ENCODE measurements at regions not wholly inside any gene's neighbourhood (a gene's known extent, or its start where the extent isn't known, plus 50 kb on each side); places are given as distances from the start of the nearest gene placed in this dataset.

DNA sequence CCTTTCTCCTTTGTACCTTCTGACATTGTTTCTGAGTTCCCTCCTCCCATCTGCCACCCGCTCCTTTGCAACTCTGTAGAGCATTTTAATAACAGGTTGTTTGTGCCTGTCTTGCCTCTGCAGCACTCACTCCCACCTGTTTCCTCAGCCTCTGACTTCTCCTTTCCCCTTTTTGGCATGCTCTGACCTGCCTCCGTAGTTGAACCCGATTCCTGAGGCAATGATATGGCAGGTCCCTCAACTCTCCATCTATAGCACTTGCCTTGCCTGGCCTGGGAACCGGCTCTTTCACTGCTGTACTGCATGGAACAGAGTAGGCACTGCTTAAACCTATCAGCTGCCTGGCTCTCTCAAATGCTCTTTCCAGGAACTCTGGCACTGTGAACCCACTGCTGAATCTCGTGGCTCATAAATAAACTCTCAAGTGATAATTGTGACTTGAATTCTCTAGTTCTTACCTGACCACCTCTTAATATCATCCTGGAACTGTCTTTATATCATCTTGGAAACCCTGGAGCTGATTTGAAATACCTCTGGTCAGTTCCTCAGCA lies 50.3 kb downstream of the UTRN start:
- H3K4me3 ChIP-seq (ENCODE audit: low read depth, low read length), result no peak overlapping the region
- no peak for DNase-seq (ENCODE audit: low read depth)
- TF ChIP-seq, protein P1, sequence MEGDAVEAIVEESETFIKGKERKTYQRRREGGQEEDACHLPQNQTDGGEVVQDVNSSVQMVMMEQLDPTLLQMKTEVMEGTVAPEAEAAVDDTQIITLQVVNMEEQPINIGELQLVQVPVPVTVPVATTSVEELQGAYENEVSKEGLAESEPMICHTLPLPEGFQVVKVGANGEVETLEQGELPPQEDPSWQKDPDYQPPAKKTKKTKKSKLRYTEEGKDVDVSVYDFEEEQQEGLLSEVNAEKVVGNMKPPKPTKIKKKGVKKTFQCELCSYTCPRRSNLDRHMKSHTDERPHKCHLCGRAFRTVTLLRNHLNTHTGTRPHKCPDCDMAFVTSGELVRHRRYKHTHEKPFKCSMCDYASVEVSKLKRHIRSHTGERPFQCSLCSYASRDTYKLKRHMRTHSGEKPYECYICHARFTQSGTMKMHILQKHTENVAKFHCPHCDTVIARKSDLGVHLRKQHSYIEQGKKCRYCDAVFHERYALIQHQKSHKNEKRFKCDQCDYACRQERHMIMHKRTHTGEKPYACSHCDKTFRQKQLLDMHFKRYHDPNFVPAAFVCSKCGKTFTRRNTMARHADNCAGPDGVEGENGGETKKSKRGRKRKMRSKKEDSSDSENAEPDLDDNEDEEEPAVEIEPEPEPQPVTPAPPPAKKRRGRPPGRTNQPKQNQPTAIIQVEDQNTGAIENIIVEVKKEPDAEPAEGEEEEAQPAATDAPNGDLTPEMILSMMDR (IDR thresholded peaks at IDR 0.05; ENCODE audit: insufficient read depth, low read depth, low read length), result no peak

DNA sequence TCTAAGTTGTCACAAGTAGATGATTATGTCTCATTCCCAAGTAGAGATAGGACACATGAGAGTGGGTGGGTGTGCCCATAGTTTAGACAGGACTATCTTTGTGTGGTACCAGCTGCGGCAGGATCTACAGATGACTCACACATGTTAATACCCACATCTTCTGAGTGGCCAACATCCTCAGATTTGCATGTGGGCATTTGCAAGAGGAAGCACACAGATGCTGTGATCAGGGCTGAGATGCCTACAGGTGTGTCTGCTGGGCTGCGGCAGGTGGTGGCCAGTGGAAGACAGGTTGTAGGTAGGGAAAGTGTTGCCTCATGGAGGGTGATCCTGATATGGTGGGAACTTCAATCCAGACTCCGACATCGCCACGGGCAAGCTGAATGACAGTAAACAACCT lies 50.8 kb downstream of the UTRN start:
- DNase-seq (ENCODE audit: low read depth), result peak; percentile 8
- TF ChIP-seq, protein P1 (IDR thresholded peaks at IDR 0.05; ENCODE audit: insufficient read depth, low read depth, low read length), result no peak
- no peak overlapping the region for H3K4me3 ChIP-seq (ENCODE audit: low read depth, low read length)

DNA sequence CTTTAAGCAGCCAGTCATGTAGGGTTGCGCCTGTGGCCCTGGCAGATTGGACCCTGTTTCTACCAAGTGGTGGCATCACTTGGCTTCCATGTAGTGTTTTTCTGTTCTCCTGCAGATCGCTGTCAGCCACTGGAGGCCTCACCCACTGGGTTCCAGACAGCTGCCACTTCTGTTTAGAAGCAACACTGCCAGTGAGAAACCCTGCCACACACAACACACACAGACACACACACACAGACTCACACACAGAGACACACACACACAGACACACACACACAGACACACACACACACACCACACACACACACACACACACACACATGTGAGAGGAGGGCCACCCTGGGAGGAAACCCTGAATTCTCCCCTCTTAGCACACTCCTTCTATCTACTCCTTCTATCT lies 51.8 kb downstream of the UTRN start:
- H3K4me3 ChIP-seq (ENCODE audit: low read depth, low read length), result no peak overlapping the region
- TF ChIP-seq, protein P1 (IDR thresholded peaks at IDR 0.05; ENCODE audit: insufficient read depth, low read depth, low read length), result no peak
- no peak for DNase-seq (ENCODE audit: low read depth)

DNA sequence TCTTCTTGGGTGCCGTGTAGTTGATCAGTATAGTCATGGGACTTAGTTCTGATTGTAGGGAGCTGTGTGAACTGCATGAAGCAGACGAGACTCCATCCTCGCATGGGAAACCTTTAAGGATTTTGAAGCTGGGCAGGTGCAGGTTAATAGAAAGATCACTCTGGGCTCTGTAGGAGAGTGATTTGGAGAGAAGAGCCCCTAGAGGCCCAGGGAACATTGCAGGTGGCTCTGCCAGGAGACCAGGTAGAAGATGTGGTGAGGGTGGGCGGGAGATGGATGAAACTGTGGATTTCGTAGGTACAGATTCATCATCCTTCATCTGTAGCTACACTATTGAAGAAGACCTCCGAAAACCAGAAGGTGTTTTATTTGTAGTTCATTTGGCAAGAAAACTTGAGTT lies 53.3 kb downstream of the UTRN start:
- TF ChIP-seq, protein P1 (IDR thresholded peaks at IDR 0.05; ENCODE audit: insufficient read depth, low read depth, low read length), result no peak
- H3K4me3 ChIP-seq (ENCODE audit: low read depth, low read length), result no peak overlapping the region
- no peak for DNase-seq (ENCODE audit: low read depth)

DNA sequence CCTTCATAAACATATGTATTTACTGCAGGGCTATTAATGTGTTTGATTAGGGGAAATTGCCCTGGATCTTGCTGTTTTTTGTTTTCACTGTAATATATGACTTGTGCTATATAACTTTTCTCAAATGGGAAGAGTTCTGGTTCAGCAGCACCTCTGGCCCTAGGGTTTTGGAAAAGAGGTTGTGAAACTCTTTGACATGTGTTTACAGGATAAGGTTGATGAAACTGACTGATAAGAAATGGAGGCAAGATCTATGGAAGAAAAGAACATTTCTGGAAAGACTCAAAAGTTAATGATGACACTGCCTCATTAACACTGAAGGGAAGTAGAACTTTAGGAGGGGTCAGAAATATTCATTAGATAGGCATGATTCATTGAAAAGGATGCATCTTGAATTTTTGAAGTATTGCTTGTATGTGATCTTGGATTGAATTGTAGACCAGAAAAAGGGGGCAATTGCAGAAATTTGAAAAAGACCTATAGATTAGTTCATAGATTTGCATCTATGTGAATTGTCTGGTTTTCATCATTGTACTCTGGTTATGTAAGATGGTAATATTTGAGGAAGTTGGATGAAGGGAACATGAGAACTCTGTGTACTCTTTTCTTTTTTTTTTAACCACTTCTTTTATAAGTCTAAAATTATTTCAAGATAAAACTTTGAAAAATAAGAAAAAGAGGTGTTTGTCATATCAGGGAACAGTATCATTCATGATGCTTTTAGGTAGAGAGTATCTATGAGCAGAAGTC lies 54.0 kb downstream of the UTRN start:
- no peak overlapping the region for H3K4me3 ChIP-seq (ENCODE audit: low read depth, low read length)
- TF ChIP-seq, protein P1 (IDR thresholded peaks at IDR 0.05; ENCODE audit: insufficient read depth, low read depth, low read length), result no peak
- peak; percentile 90 for DNase-seq (ENCODE audit: low read depth)

DNA sequence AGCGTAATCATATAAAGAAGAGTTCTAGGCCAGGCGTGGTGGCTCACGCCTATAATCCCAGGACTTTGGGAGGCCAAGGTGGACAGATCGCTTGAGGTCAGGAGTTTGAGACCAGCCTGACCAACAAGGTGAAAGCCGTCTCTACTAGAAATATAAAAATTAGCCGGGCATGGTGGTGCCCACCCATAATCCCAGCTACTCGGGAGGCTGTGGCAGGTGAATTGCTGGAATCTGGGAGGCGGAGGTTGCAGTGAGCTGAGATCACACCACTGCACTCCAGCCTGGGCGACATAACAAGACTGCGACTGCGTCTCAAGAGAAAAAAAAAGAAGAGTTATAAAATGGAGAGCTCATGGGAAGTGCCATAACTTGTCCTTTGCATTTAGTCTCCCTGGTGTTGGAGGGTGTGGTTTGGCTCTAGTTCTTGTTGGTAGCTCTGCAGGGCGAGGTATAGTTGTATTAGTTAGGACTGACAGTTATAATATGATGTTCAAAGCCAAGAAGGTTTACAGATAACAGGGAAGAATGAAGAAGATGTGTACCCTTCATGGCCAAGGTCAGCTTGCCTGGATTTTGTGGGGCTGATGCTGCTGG lies 54.8 kb downstream of the UTRN start:
- H3K4me3 ChIP-seq (ENCODE audit: low read depth, low read length), result no peak overlapping the region
- TF ChIP-seq, protein P1 (IDR thresholded peaks at IDR 0.05; ENCODE audit: insufficient read depth, low read depth, low read length), result no peak
- DNase-seq (ENCODE audit: low read depth), result peak; percentile 10

All from fibroblast of villous mesenchyme (primary cell).